Activated gamma-delta T cell treated with anti-CD3 and anti-CD28 coated beads, Interleukin-2, amount 50 U/mL, for 16 hours (primary cell): ENCODE measurements at regions not wholly inside any gene's neighbourhood (a gene's known extent, or its start where the extent isn't known, plus 50 kb on each side); places are given as distances from the start of the nearest gene placed in this dataset.
"Not testable (repeated sequence)": the region's sequence is repeated elsewhere in the genome, so short reads cannot be mapped to it uniquely, and the experiment has no call there.

Source experiments
- DNase-seq: peaks from one replicate; pipeline ENCODE4 v3.0.0-alpha.2; 2020; ENCODE audit warnings: low read depth

GRCh38 chr15:91622235-91622634 is 231.3 kb upstream of the SLCO3A1 start:
- no peak for DNase-seq

DNA sequence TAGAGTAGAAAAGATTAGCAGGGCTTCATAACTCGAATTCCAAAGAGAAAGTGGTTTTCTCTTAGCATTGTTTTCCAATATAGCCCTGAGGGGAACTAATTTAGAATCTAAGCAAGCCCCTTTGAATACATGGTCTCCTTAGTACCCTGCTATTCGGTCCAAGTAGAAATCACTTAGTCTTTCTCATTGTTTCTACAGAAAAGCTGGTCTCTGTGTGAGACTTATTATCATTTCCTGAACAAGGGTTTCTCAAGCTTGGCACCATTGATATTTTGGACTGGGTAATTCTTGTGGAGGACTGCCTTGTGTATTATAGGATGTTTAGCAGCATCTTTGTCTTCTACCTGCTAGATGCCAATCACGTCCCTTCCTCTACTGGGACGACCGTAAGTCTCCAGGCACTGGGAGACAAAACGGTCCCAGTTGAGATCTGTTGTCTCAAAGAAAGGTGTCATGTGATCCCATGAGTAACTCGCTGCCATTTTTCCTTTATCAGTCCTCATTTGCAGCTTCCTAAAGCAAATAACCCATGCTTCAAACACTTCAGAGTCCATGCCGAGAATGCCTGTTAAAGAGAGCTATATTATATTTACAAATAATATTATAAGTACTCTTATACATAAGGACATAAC is 230.7 kb upstream of the SLCO3A1 start:
- no peak for DNase-seq

GRCh38 chr15:91624353-91624968 is 229.0 kb upstream of the SLCO3A1 start:
- no peak for DNase-seq

DNA sequence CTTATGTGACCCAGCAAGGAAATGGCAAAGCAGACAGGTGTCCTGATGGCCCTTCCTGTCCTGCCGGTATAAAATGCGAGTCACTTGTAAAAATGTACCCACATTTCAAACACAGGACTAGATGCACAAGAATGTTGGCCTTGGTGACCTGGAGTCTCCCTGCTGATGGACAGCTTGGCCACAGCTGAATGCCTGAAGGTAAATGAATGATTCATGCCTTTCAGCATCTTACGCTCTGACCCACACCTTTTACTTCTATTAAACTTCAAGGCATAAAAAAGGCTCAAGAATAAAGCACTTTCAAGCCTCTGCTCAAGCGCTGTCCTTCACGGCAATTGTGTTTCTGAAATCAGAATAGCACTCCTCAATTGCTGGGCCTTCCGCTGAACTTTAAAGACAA is 228.0 kb upstream of the SLCO3A1 start:
- DNase-seq, result no peak

- no peak for DNase-seq
These were observed 225.8 kb upstream of the SLCO3A1 start for GRCh38 chr15:91627473-91628278.

GRCh38 chr15:91630090-91630489 is 223.4 kb upstream of the SLCO3A1 start:
- DNase-seq, result no peak

DNA sequence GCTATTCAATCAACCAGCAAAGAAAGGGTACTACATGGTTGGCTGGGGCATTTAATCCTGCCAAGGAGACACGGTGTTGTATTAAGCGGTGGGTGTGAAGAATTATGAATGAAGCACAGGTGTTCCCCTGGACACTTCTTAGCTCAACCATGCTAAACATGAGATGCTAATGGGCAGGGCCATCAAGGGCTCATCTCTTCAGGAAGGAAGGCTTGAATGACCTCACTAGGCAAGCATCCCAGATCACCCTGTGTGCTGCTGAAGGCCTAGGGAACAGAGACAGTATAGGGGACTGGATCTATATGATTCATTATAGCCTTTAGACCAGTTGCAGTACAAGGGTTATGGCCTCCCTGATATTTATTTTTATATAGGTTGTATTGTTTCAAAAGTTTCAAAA is 221.3 kb upstream of the SLCO3A1 start:
- no peak for DNase-seq

DNA sequence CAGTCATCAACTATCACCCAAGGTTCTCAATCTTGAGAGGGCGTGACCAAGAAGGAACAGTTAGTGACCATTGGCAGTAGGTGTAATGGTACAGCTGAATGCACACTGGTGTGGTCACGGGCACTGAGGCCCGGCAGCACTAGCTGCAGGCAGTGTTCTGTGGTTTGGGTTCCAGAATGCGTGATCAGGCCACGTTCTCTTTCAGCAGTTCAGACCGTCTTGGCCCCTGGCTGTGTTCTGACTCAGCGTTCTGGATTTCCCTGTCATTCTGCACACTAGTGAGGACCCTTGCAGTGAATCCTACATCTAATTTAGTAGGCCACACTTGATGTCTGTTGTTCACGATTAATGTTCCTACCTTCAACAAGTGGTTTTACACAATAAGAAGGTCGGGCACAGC is 220.5 kb upstream of the SLCO3A1 start:
- no peak for DNase-seq

- no peak for DNase-seq
These were observed 219.3 kb upstream of the SLCO3A1 start for GRCh38 chr15:91634179-91634578.

DNA sequence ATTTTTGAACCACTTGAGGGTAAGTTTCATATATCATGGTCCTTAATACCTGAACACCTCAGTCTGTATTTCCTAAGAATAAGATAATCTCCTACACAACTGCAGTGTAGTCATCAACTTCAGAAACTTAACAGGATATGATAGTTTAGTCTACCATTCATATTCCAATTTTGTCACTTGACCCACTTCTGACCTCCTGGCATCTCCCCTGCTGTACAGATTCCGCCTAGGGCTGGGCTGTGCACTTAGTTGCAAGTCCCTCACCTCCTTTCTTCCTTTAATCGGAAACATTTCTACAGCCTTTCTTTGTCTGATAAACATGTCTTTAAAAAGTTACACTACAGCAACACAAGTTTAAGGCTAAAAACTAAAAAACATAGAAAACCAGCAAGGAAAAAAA is 218.4 kb upstream of the SLCO3A1 start:
- DNase-seq, result no peak

DNA sequence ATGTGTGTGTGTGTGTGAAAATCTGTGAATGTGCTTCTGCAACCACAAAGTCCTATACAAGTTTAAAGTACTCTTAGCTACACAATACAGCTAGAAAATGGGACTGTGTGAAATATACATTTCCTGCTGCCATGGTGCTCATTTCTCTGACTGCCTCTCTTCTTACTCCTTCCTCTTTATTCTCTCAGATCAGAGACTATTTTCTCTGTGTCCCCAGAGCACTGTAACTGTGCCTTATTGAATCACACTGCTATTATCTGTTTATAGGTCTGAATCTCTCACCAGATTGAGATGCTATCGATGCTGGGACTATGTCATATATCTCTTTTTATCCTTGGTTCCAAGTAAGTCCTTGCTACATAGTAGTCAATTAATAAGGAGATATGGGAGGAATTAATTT is 217.9 kb upstream of the SLCO3A1 start:
- DNase-seq, result no peak

DNA sequence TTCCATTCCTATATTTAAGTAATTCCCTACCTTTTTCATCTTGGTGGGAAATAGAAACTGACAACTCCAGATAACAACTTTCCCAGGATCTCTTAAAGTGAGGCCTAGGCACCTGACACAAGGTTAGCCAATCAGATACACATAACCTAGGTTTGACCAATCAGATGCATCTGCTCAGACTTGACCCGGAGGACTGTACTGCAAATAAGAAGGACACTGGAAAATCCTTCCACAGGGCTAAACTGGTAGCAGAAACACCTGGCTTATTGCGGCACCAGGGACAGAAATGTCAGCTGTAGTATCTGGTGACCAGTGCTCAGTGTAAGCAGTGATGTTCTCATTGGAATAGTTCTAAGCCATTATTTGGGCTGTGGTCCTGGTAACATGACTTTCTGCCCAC is 204.5 kb upstream of the SLCO3A1 start:
- DNase-seq, result no peak

GRCh38 chr15:91649831-91650321 is 203.6 kb upstream of the SLCO3A1 start:
- DNase-seq, result no peak

DNA sequence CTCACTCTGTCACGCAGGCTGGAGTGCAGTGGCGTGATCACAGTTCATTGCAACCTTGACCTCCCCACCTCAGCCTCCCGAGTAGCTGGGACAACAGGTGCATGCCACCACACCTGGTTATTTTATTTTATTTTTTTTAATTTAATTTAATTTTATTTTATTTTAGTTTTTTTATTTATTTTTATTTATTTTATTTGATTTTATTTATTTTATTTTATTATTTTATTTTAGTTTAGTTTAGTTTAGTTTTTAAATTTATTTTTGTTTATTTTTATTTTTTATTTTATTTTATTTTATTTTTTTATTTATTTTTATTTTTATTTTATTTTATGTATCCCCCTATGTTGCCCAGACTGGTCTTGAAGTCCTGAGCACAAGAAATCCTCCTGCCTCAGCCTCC is 202.3 kb upstream of the SLCO3A1 start:
- no peak for DNase-seq

DNA sequence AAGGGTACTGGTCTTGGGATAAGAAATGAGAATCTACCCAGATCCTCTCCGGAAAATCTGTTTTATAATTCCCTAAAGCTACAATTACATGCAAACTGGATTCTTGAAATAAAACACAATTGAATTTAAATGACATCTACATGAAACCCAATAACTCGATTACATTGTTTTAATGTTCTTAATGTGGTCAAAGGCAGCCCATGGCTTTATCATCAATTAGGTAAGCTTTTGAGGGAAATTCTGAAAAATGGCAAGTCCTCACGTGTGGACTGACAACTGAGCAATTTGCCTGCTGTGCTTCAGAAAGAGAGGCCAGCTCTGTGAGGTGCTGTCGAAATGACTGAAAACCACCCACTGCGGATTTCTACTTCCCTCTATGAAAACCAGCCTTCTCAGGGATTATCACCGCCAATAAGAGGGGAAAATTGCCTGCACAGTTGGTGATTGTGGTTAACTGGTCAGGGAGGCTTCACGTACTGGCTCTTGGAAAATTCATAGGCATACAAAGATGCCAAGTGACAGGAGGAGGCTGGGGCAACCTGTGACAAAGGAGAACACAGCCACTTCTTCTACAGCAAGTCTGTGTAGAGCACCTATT is 200.8 kb upstream of the SLCO3A1 start:
- no peak for DNase-seq

DNA sequence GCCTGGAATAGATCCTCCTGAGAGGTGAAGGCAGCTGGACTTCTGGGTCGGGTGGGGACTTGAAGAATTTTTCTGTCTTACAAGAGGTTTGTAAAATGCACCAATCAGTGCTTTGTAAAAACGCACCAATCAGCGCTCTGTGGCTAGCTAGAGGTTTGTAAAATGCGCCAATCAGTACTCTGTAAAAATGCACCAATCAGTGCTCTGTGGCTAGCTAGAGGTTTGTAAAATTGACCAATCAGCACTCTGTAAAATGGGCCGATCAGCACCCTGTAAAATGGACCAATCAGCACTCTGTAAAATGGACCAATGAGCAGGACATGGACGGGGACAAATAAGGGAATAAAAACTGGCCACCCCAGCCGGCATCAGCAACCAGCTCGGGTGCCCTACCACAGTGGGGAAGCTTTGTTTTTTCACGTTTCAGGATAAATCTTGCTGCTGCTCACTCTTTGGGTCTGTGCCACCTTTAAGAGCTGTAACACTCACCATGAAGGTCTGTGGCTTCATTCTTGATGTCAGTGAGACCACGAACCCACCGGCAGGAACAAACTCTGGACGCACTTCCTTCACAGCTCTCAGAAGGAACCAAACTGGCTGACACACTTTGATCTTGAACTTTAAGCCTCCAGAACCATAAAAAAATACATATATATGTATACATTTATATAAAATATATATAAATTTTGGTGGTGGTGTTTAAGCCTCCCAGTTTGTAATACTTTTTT is 197.8 kb upstream of the SLCO3A1 start:
- DNase-seq, result not testable (repeated sequence)

GRCh38 chr15:91660174-91660649 is 193.3 kb upstream of the SLCO3A1 start:
- DNase-seq, result no peak

DNA sequence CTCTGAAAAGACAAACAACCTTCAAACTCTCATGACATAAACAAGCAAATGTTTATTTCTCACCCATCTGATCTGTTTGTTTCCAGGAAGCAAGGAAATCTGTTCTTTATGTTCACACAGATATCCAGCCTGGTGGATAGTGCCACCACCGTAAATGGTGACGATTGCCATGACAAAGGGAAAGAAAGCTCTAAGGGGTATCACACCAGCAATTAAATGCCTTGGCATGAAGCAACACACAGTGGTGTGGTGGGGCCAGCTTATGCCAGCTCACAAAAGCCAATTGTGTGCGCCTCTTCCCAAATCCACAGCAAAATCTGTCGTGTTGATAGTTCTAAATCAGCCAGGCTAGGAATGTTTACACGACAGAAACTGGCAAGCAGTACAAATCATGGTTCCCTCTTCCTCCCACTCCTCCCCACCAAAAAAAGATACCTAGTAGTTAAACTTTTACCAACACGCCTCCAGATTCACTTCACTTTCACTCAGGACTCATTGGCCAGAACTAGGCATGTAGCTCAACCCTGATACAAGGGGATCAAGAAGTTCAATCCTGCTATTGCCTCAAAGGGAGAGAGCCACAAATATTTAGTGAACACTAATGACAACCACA is 189.2 kb upstream of the SLCO3A1 start:
- no peak for DNase-seq

DNA sequence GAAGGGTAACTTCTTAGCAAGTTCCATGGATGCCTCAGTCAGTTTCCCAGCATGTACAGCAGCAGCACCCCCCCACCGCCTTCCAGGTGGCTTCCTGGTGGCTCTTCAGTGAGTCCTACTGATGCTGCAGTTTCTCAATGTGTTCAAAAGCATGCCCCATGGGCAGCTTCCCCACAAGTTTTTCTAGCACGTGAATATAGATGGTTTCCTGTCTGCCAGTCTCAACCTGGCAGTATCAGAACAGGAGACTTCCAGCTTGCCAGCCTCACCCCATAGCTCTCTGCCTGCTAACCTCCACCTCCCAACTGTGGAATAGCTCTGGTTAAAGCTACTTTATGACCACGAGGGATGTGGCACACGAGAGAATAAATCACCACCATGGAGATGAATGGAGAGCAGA is 188.3 kb upstream of the SLCO3A1 start:
- DNase-seq, result no peak

DNA sequence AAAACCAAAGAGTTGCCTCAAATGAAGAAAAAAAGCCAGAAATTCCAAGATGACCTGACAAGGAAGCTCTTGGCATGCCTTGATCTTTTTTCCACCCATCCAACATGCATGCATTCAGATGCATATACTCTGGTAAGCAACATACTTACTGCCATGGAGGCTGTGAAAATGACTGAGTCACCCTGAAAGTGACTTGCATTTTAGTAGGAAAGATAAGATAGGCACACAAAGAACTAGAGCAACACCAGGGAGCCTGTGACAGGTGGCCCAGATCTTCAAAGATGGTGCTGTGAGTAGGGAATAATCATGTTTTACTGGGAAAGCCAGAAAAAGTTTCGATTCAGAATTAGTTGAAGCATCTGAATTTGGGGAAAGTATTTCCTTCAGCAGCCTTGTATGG is 185.1 kb upstream of the SLCO3A1 start:
- no peak for DNase-seq

- no peak for DNase-seq
These were observed 183.4 kb upstream of the SLCO3A1 start for GRCh38 chr15:91670108-91670507.

GRCh38 chr15:91678003-91678402 is 175.5 kb upstream of the SLCO3A1 start:
- no peak for DNase-seq
